ENCODE measurements at regions not wholly inside any gene's neighbourhood (a gene's known extent, or its start where the extent isn't known, plus 50 kb on each side); places are given as distances from the start of the nearest gene placed in this dataset.
"Not testable (repeated sequence)": the region's sequence is repeated elsewhere in the genome, so short reads cannot be mapped to it uniquely, and the experiment has no call there.

DNA sequence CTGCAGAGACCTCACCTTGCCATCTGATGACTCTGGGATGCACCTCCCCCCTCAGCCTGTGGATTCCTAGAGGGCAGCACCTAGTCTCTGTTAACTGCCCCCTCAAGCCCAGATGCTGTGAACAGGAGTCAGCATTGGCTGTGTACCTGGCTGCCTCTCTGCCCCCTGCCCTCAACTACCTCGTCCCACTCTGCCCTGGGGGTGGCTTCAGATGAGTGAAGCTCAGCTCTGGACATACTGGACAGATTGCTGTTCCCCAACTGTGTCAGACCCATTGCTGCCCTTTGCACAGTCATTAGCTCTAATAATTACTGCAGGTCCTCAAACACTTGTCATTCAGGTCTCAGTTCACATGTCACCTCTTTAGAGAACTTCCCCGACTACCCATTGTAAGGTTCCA is 182.1 kb upstream of the TSHZ3 start:
- ATAC-seq = no peak

DNA sequence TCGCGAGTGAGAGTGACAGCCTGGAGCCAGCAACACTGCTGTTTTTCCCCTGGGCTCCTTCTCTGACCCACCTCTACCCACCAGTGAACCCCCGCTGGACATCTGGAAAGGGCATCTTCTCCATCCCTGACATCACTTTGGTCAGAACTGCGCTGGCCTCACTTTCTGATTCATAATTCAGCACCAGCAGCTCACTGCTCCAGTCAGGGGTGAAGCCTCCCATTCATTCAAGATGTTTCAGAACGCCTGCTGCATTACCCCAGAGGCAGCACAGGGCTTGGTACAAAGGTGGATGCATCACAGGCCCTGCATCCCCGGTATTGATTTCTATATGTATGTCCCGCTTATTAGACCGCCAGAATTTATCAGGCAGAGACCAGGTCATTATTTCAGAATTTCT is 182.8 kb upstream of the TSHZ3 start:
- ATAC-seq = no peak

DNA sequence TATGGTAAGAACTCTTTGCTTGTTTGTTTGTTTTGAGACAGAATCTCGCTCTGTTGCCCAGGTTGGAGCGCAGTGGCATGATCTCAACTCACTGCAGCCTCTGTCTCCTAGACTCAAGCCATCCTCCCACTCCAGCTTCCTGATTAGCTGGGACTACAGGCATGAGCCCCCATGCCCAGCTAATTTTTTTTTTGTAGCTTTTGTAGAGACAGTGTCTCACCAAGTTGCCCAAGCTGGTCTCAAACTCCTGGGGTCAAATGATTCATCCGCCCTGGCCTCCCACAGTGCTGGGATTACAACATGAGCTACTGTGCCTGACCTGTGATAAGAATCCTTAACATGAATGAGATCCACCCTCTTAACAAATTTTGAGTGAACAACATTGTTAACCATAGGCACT is 183.9 kb upstream of the TSHZ3 start:
- ATAC-seq = no peak

DNA sequence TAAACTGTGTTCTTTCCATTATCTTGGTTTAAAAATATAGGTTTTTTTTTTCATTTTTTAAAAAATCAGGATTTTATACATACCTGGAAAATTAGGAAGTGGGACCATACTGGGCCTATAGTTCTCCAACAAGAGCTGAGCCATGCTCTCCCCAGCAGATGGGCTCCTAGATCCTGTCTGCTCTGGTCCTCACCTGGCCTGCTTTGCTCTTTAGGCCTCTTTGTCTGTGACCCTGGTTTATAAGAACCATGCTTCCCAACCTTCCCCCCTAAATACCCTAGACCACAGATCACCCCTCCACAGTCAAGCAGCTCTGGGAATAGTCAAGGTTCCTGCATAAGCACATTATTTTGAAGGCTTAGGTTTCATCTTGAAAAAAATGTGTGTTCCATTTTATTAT is 185.0 kb upstream of the TSHZ3 start:
- no peak for ATAC-seq

DNA sequence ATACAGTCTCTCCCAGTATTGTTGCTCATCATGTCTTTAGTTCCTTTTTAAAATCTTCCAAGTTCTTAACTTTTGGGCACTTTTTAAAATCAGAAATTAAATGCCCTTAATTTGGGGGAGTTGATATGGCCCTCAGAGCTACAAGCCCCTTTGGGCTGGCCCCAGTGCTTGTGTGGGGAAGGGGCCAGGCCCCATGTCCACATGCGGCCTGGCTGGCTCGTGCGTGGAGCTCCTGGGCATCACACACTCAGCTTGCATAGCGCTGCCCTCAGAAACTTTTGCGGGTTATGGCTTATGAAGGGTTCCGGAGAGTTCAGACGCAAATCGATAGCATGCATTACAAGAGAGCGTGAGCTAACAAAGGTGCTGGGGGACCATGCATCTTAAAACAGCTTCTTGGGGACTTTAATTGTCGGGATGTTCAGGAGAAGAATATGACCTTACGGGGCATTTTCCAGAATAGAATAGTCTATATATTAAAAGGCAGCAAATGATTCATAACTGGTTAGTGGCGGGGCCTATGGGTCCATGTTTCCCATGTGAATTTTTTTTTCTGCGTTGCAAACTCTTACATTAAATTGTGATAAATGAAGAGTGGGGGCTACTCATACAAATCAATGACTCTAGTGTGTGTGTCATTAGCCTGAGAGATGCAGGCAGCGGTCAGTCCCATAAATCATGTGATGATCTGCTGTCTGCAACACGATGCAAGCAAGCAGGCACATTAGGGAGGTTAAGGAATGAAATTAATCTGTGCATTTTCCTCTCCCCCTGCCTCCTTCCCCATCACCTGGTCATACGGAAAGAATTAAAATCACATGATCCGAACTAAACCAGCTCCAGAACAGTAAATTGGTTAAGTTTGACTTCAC is 185.8 kb upstream of the TSHZ3 start:
- no peak for ATAC-seq

DNA sequence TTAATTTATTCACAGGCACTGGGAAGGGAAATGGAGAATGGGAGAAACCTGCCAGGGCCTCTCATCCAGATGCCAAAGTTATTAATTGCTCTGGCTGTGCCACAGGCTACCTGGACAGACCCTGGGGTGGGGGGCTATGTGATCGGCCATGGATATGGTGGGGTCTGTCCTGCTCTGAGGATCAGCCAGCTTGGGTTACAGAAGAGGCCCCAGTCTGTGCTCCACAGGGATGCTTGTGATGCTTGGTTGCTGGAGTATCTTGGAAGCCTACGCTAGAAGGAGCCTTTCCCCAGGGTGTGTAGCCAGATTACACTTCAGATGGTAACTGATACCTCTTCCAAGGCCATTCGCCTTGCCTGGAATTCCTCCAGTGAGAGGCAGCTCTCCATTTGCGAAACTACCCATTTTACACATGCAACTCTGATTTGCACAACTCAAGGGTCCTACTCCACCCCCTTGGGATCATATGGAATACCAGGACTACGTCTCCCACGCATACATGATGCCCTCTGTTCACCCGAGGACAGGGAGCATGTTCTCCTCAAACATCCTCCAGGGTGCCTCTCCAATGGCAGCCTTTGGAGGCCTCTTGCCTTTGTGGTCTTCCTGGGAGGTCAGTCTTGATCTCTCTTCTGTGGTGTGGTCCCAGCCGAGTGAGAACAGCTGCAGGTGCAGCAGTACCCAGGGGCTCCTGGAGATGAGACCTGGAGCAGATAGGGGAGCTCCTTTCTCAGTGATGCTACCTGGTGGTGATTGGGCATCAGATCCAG is 186.6 kb upstream of the TSHZ3 start:
- no peak for ATAC-seq

DNA sequence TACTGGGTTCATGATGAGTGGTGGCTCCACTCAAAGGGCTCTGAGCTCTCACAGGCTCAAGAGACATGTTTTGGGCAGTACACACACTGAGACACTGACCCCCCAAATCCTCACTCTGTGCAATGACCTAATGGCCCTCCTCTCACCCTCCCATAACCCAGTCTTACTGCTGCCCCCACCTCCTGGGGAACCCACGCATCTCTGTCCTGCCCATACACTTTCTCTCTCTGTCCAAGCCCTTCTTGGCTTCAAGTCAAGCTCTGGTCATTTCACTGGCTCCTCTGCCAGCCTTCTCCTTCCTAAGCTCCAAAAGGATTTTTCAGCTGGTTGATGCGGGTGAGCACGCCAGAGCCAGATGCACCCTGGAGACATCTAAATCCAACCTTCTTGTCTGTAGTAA is 187.9 kb upstream of the TSHZ3 start:
- ATAC-seq = no peak

DNA sequence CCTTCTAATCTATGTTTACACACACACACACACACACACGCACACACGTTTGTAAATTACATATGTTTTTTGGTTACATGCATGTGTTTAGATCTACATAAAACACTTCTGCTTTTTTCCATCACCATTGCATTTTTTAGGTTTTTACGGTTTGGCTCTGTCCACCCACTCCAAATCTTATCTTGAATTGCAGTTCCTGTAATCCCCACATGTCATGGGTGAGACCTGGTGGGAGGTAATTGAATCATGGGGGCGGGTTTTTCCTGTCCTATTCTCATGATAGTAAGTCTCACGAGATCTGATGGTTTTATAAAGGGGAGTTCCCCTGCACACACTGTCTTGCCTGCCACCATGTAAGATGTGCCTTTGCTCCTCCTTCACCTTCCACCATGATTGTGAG is 188.7 kb upstream of the TSHZ3 start:
- not testable (repeated sequence) for ATAC-seq

DNA sequence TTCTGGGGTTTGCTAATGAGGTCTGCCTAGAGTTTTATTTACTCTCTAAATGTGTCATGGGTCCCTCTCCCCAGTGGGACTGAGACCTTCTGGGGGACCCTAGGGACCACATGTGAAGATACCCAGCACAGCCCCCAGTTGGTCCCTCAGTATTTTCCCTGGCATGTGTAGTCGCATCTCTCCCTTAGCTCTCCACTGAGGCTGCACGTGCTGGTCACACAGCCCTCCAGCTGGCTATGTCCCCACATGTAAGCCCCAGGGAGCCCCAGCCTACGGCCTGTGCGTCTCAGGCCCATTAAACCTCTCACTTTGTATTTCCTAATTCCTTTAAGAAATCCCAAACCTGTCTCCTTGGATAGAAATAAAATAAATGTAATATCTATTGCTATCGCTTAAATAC is 189.6 kb upstream of the TSHZ3 start:
- ATAC-seq = no peak

DNA sequence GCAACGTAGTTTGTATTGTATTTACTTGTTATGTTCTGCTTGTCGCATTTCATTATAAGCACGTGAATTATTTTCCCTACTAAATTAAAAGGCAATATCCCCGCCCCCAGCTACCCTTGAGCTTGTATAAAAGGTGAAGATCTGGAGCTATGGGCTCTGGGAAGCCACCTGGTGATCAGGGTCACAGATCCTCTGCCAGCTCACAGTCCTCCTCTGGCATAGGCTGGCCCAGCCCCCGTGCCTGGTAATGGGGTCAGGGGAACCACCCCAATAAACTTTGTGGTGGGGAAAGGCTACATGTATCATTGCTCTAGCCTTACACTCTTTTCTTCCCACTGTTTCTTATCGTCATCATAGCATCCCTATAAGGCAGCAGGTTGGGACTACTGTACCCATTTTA is 190.2 kb upstream of the TSHZ3 start:
- ATAC-seq = no peak

DNA sequence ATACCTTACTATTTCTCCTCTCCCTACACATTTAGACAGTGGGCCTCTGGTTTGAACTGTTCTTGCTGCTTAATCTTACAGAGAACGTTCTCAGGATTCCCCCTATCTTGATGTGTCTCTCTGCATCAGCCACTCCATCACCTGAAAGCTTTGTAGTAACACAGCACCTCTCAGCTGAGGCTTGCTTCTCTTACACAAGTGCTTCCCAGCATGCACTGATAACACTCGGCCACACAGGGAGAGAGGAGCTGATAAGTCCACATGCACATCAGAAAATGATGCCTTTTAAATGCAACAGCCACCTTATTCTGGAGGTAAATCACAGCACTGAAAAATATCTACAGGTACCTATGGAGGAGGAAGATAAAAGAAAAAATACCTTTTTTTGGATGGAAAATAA is 192.2 kb upstream of the TSHZ3 start:
- no peak for ATAC-seq

DNA sequence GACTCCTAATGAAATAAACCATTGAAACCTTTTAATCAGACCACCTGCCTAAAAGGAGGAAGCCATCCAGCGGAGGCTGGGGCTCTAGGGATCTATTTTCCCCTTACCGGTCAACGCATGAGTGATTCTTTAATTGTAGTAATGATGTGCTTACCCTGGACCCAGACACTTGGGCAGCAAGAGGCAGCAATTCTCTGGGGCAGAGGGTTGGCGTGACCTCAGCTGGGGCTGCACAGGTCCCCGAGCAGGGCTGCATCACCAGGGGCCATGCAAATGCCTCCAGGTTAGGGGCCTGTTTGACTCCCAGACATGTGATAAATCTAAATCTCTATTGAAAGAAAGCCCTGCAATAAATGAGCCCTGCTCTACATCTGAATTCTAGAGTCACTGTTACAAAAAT is 194.2 kb upstream of the TSHZ3 start:
- ATAC-seq = no peak

DNA sequence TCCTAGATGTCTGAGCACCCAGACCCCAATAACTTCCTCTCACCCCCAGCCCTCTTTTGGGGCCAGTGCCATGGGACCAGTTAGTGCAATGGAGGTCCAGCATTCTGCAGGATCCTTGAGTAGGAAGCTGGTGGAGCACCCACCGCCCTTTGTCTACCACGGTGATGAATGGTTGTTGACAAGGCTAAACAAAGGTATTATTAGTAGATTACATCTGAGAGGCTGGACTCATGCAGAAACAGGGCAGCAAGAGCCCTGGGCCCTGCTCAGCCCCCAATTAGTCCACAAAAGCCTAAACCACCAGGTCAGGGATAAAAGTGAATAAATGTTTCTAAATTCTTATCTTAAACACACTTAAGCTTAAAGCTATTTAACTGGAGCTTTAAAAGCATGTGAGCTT is 196.5 kb upstream of the TSHZ3 start:
- no peak for ATAC-seq

DNA sequence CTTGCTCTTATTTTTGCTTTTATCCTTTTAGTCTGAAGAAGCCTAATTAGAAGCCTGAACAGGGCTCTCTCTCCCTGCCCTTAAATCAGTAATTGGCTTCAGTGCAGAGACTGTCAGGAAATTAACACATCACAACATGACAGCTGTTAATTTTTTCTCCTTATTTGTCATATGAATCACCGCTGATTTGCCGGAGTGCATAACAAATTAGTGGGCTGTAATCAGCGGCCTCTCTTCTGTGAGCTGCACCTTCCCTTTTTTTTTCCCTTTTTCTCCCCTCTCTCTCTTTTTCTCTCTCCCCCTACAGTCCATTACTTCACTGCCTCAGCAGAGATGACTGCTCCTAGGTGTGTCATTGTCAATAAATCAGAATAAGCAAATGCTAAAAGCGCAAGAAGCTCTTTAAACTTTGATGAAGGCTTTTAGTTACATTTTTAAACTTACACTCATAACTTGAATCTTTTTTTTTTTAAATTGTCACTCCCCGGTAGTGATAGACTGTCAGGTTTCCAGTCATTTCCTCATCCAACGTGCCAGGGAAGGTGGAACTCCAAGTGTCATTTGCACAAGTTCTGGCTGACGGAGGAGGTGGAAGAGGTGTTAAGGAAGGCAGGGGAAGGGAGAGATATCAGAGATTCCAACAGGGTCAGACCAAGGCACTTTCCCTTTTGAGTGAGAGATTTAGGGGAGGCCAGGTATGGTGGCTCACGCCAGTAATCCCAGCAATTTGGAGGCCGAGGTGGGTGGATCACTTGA is 197.1 kb upstream of the TSHZ3 start:
- ATAC-seq = no peak

DNA sequence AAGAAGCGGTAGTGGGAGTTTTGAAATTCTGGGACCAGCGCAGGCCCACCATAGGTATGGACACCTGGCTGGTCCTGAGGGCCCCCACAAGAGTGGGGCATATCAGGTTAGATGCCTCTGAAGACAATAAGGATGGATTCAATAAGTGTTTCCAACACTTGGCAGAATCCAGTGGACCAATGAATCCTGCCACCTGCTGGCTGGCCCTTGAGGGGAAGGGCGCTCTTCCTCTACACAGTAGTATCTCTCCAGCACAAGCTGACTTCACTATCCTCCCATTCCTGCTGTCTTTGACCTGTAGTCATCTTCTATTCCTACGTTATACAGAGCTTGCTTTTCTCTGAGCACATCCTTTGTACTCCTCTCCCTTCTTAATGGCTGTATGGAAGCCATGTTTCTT is 199.7 kb upstream of the TSHZ3 start:
- ATAC-seq = no peak

DNA sequence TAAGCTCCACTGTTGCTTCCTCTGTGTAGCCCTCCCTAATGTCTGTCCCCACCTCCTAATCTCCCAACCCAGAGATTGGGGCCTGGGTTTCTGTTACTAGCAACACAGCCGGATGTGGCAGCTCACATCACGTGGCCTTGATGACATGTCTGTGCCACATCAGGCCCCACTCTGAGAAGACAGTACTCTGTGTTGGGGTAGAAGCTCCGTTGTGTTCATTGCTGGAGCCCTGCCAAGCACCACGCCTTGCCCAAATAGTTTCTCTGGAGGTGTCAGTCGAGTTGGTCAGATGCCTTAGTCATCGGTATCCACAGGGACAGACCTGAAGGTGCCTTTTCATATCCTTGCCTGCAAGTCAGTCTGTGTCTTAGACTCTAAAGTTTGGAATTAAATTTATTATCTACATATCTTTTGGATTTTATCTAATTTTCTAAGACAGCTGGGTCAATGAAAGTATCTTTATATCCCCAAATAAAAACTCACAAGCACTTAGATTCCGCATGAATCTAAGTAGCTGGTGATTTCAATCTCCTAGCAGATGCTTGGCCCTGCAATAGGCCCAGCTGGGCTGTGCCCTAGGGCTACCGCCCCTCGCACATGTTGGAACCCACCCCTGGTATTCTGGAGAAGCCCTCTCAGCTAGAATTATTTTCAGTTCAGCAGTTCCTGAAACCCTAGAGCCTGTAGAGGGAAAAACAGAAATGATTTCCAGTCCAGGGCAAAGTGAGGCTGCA is 204.0 kb upstream of the TSHZ3 start:
- ATAC-seq = no peak

DNA sequence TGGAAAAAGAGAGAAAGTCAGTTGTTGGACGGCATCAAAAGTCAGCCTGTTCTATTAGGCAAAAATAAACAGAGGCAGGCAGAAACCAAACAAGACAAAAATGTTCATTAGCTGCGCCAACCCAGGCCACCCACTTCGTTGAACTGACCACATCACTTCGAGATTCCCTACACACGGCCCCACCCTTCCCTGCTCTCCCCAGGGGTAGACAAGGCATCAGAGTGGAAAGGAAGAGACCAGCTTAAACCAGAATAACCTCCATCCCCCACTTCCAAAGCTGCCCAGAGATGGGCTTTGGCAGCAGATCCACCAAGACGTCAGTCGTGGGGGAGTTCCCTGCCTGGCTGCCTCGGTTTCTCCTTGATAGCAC is 204.6 kb upstream of the TSHZ3 start:
- no peak for ATAC-seq

DNA sequence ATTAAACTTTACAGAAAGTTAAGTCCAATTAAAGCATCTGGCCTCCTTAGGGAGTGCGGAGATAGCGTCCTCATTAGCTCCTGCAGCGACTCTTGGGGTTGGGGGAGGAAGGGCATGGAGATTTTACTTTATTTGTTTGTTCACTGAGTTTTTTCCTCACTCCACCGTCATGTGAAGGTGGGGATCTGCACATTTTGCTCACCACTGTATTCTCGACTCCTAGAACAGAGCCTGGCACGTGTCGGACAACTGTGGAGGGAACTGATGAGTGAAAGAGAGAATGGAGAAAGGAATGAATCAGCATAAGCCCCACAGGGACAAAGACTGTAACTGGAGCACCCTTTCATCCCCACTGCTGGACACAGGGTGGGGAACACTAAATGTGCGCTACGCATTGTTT is 205.1 kb upstream of the TSHZ3 start:
- ATAC-seq = no peak

DNA sequence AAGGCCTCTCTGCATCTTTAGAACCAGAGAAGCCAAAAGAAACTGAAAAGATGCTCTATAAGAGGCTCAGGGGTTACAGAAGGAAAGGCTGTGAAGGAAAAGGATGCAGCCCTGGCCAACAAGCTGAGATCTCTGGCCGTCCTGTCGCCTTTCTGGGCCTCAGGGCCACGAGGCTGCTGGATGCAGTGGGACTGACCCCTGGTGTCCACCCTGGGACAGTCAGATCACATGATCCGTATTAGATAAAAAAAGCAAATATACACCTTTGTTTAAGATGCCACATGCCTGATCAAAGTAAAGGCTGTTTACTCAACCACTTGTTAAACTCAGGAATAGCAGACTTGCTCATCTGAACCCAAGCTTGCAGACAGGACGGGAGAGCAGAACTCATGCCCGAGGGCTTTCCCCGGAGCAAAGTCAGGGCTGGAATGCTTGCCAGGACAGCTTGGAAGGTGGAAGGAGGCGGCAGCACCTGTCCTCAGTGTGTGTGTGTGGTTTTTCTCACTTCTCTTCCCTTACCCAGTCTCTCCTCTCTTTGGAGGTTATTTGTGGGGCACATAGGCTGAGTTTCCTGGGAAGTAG is 206.5 kb upstream of the TSHZ3 start:
- no peak for ATAC-seq

DNA sequence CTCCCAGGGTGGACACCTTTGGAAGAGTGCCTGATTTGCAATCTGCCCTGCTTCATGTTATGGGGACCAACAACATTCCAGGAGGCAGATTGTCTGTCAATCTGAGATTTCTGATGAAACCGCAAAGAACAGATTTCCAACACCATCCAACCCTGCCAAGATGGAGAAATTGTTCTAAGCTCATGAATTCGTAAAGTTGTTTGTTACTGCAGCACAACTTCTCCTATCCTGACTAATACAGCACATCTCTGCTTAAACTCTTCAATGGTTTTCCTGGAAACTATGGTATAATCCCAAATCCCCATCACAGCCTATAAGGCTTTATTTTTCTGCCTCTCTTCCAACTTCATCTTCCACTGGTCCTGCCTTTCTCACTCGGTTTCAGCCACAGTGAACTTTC is 210.3 kb upstream of the TSHZ3 start:
- ATAC-seq = no peak

DNA sequence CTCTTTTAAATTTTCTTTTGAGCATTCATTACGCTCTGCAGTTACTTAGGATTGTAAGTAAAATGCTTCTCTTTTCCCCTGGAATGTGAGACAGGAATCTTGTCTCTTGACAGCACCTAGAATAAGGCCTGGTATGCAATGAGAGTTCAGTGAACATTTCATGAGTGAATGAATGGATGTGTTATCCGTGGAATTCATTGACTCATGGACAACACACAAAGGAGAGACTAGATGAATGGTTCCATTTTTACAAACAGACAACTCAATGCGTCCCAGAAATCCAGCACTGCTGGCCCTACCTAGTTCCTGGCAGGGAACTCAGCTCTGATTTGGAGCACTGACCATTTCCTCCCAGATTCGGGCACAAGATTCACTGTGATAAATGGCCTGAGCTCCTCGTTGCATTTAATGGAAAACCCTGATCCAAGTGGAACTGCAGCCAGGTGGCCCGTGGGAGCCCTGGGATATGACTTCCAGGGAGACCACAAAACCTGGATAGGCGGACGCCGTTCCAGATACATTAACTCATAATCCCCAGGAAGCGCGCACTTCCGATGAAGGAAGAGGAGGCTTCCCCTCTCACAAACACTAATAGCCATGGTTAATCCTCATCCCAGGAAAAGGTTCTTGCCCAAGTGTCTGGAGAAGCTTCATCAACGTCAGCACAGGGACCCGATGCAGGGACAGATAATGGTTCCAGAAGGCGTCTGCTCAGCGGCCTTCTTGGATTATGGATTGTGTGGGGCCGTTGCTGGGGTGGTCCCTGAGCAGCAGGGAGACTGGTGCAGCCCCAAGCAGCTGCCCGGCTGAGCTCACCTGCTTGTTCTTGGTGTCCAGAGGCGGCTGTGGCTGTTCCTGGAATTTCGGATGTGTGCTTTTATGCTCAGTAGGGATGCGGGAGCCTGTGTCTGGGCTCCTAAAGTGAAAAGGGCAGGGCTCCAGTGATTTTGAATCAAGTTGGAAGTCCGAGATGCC is 211.1 kb upstream of the TSHZ3 start:
- ATAC-seq = no peak

Data from esophagus mucosa (tissue), 1 donor.